Ovary (tissue), 7 donors: ENCODE measurements at regions not wholly inside any gene's neighbourhood (a gene's known extent, or its start where the extent isn't known, plus 50 kb on each side); places are given as distances from the start of the nearest gene placed in this dataset.

ENCODE experiments used
- DNase-seq, 5 donors: peaks; one replicate each; pipeline ENCODE4 v3.0.0-alpha.2; 2019 to 2020
- H3K27ac ChIP-seq, 2 donors: fragments of 200-600 bp; one replicate each; pipeline versions ENCODE4 v1.5.1 to v1.8.0; 2019 to 2022
- H3K27me3 ChIP-seq: fragments of 200-600 bp; one replicate; pipeline ENCODE4 v1.8.0; 2022
- H3K36me3 ChIP-seq: fragments of 200-600 bp; sonication (generic); one replicate; pipeline ENCODE4 v1.5.1; 2019
- H3K4me1 ChIP-seq: one replicate; pipeline ENCODE4 v1.8.1; 2013; ENCODE audit warnings: mild to moderate bottlenecking, moderate library complexity; ENCODE audit not compliant: insufficient read depth
- H3K4me3 ChIP-seq: fragments of 200-600 bp; sonication (generic); one replicate; pipeline ENCODE4 v1.5.1; 2017
- H3K9me3 ChIP-seq, 2 donors: fragments of 200-600 bp in 1 of 2; sonication (generic) in 1 of 2; one replicate each; pipeline versions ENCODE4 v1.5.1 to v1.8.1; 2013 to 2019; ENCODE audit warnings: mild to moderate bottlenecking in 1 of 2, moderate library complexity in 1 of 2
- CTCF ChIP-seq, 3 donors: fragments of 450-650 bp in 2 of 3; fragments of 200-600 bp in 1 of 3; IDR thresholded peaks; one replicate each; pipeline versions ENCODE4 v1.5.1 to v1.8.0; 2016 to 2022; ENCODE audit warnings: antibody characterized with exemption in 3 of 3, mild to moderate bottlenecking in 1 of 3
- EP300 ChIP-seq: sonication (generic); formaldehyde crosslinking; IDR thresholded peaks from one replicate; pipeline ENCODE4 v1.6.1; 2017; ENCODE audit warnings: antibody characterized with exemption
- POLR2A ChIP-seq: fragments of 450-650 bp; IDR thresholded peaks from one replicate; pipeline ENCODE4 v1.6.1; 2017; ENCODE audit warnings: antibody characterized with exemption, mild to moderate bottlenecking, moderate library complexity
- WGBS, 3 donors: extraction: QIAGEN DNeasy Blood & Tissue Kit in 1 of 3; methylation state at CpG; one replicate each; pipeline versions ENCODE4 v1.1.5 to v1.1.7; 2013 to 2017; 5-methylcytosine and 5-hydroxymethylcytosine counted together
- intact Hi-C, 4 donors: fragments of 100-400 bp; cut with DNase I; formaldehyde crosslinking; loops; one replicate each; pipeline versions ENCODE4 v1.11.0 to v1.15.1; 2022 to 2023
- donor health status: DM: no; HTN: no; CAD: no; lungs with moderate emphysema.
- donor health status: DM: no; HTN: no; CAD: no.
- donor health status: Bipolar disorder and iron deficiency.
- donor health status: DM: no; HTN: no; CAD: no.
- donor health status: DM: yes; HTN: yes; CAD: no.

DNA sequence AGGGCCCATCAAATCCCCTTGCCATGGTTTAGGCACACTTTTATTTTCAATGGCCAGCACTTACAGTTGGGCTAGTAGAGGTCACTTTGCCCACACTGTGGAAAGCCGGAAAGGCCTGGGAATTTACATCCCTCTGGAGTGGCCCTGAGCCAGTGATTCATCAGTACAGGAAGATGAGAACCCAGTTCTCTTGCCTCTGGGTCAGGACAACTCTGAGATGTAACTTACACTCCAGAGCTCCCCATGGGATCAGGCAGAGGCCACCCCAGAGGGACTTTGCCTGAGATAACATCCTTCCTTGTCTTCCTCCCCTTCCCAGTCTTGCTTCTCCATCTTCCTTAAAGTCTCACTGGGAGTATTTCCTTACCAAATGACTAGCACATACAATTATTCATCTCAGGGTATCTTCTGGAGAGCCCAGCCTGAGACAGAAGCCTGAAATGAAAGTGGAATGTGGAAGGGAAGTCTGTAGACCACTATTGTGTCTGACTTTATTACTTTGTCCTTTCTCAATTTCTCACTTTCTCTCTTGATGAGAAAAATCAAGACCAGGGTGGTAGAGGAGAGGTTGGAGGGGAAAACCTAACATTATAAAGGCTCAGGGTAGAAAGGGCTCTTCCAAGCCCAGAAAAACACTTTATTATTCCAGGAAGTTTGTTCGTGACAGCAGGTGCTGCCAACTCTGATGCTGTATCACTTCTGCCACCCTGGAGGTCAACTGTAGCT lies 220.8 kb downstream of the ZNF621 start:
- H3K4me1 ChIP-seq, result peaks cover 3% of the 10 kb centered on the region
- DNase-seq, result no peak
- TF ChIP-seq EP300, result no peak
- no peak overlapping the region for H3K27ac ChIP-seq
- H3K9me3 ChIP-seq, result no peaks in the 10 kb centered on the region
- no peaks in the 10 kb centered on the region for H3K27me3 ChIP-seq
- H3K36me3 ChIP-seq, result no peaks in the 10 kb centered on the region
- H3K4me3 ChIP-seq, result no peak overlapping the region
- intact Hi-C loops, result no loop called here
- WGBS, 3 donors, result 83 to 90% (median 89%) methylated on average over 2 of the region's 2 CpGs

- intact Hi-C loops, result no loop called here
- 96 to 100% (median 98%) methylated on average over 1 of the region's 1 CpG for WGBS, 3 donors
- TF ChIP-seq CTCF (IDR thresholded peaks at IDR 0.05) (no peak), EP300 (no peak), POLR2A (no peak)
- H3K4me3 ChIP-seq, result no peak overlapping the region
- H3K27ac ChIP-seq, result no peak overlapping the region
- DNase-seq, result no peak
- no peaks in the 10 kb centered on the region for H3K4me1 ChIP-seq
- no peaks in the 10 kb centered on the region for H3K27me3 ChIP-seq
- no peaks in the 10 kb centered on the region for H3K36me3 ChIP-seq
- H3K9me3 ChIP-seq, result no peaks in the 10 kb centered on the region
Measured at GRCh38 chr3:40751666-40752065, 226.9 kb downstream of the ZNF621 start.

DNA sequence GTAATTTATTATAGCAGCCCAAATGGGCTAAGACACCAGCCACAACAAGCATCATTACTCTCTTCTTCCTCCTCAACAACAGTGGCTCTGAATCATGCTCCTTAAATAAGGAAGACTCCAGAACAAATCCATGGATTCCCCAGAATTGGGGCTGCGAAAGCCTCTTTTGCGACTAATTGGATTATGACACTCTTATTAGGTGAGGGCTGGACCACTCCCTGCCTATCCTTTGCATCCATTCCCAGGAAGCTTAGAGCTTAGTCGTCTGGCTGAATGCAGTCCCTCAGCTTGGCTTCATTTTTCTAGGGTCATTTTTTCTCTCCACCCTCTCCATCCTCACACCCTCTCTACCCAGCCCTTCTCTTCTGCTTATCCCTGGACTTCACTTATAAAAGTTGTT lies 227.7 kb downstream of the ZNF621 start:
- WGBS, 3 donors, result 85 to 89% (median 88%) methylated on average over 3 of the region's 3 CpGs
- no peaks in the 10 kb centered on the region for H3K27me3 ChIP-seq

GRCh38 chr3:40753291-40753770 lies 228.6 kb downstream of the ZNF621 start:
- H3K27me3 ChIP-seq, result no peaks in the 10 kb centered on the region
- no peaks in the 10 kb centered on the region for H3K4me1 ChIP-seq
- DNase-seq, result no peak
- H3K36me3 ChIP-seq, result no peaks in the 10 kb centered on the region
- H3K4me3 ChIP-seq, result no peak overlapping the region
- H3K9me3 ChIP-seq, result no peaks in the 10 kb centered on the region
- intact Hi-C loops, result no loop called here
- no peak overlapping the region for H3K27ac ChIP-seq
- no peak for TF ChIP-seq CTCF (IDR thresholded peaks at IDR 0.05)
- TF ChIP-seq EP300, result no peak
- no peak for TF ChIP-seq POLR2A

More for the DNA sequence above, 227.7 kb downstream of the ZNF621 start:
- TF ChIP-seq POLR2A, result no peak
- no peak for TF ChIP-seq CTCF (IDR thresholded peaks at IDR 0.05)
- no peak for TF ChIP-seq EP300
- DNase-seq, result no peak
- no peak overlapping the region for H3K4me3 ChIP-seq
- no peak overlapping the region for H3K27ac ChIP-seq
- H3K4me1 ChIP-seq, result no peaks in the 10 kb centered on the region
- H3K9me3 ChIP-seq, result no peaks in the 10 kb centered on the region
- intact Hi-C loops, result no loop called here
- H3K36me3 ChIP-seq, result no peaks in the 10 kb centered on the region

- DNase-seq, result no peak
- WGBS, 3 donors, result 65 to 76% (median 67%) methylated on average over 3 of the region's 3 CpGs
- Histone ChIP-seq H3K36me3 (no peaks in the 10 kb centered on the region), H3K4me1 (no peaks in the 10 kb centered on the region), H3K27ac (no peak overlapping the region), H3K9me3 (no peaks in the 10 kb centered on the region), H3K4me3 (no peak overlapping the region), H3K27me3 (no peaks in the 10 kb centered on the region)
- intact Hi-C loops, result no loop called here
- TF ChIP-seq POLR2A (no peak), EP300 (no peak), CTCF (IDR thresholded peaks at IDR 0.05) (no peak)
Measured at GRCh38 chr3:40753951-40754350, 229.2 kb downstream of the ZNF621 start.
